Panc1 (cell line): ENCODE measurements at regions not wholly inside any gene's neighbourhood (a gene's known extent, or its start where the extent isn't known, plus 50 kb on each side); places are given as distances from the start of the nearest gene placed in this dataset.

Experiments used
- ATAC-seq: fragments of 200-7000 bp; cut with Tn5 transposase; 2 replicates; pipeline ENCODE4 v1.9.1; 2020; ENCODE audit warnings: mild to moderate bottlenecking, moderate library complexity
- BruUV-seq: library from RNA; stranded (reverse); fragments of 400-500 nt; replicated peaks from 2 replicates; lab custom pipeline; 2021; lab: Mats Ljungman, UMichigan
- CTCF ChIA-PET: fragments of 300-600 bp; sonication (Branson Sonifier 250); formaldehyde crosslinking; loops from one replicate; lab custom pipeline; 2022; ENCODE audit warnings: antibody characterized with exemption; lab: Charles Lee
- POLR2A ChIA-PET: fragments of 300-600 bp; sonication (Branson Sonifier 250); formaldehyde crosslinking; loops from one replicate; lab custom pipeline; 2022; ENCODE audit warnings: antibody characterized with exemption; lab: Charles Lee
- DNase-seq: peaks from one replicate; pipeline ENCODE4 v3.0.0-alpha.2; 2010; ENCODE audit warnings: low read depth, low spot score
- H3K27ac ChIP-seq: 2 replicates; pipeline ENCODE4 v1.5.1; 2011; ENCODE audit warnings: mild to moderate bottlenecking, low read length, inconsistent platforms
- H3K27me3 ChIP-seq: fragments of 200-500 bp; sonication (Bioruptor generic); 2 replicates; pipeline ENCODE4 v1.6.0; 2014; ENCODE audit warnings: low read length, inconsistent platforms; ENCODE audit not compliant: control insufficient read depth, insufficient read depth
- H3K36me3 ChIP-seq: fragments of 200-500 bp; sonication (Bioruptor generic); 2 replicates; pipeline ENCODE4 v1.5.1; 2014; ENCODE audit warnings: inconsistent platforms, mild to moderate bottlenecking, low read length, moderate library complexity; ENCODE audit not compliant: control insufficient read depth, insufficient read depth
- H3K4me1 ChIP-seq: 2 replicates; pipeline ENCODE4 v1.5.1; 2011; ENCODE audit warnings: inconsistent platforms, mild to moderate bottlenecking, low read length, moderate library complexity; ENCODE audit not compliant: control insufficient read depth, insufficient read depth
- H3K4me3 ChIP-seq, 2 experiments: 2 replicates each; pipeline ENCODE4 v1.5.1; 2011 to 2012; ENCODE audit warnings: low read depth in 2 of 2, low read length in 2 of 2, mild to moderate bottlenecking in 2 of 2, inconsistent platforms in 1 of 2, moderate library complexity in 1 of 2
- H3K9me3 ChIP-seq: fragments of 200-500 bp; sonication (Bioruptor generic); 2 replicates; pipeline ENCODE4 v1.5.1; 2014; ENCODE audit warnings: low read depth, mild to moderate bottlenecking, inconsistent platforms, low read length, moderate library complexity; ENCODE audit not compliant: control insufficient read depth, insufficient read depth
- POLR2AphosphoS5 ChIP-seq: IDR thresholded peaks from 2 replicates; pipeline ENCODE4 v1.6.1; 2012; ENCODE audit warnings: mild to moderate bottlenecking, low read depth, low read length, moderate library complexity
- REST ChIP-seq, 2 experiments: IDR thresholded peaks; 2 replicates each; pipeline ENCODE4 v1.6.1; 2011 to 2012; ENCODE audit warnings: low read depth in 2 of 2, control low read depth in 1 of 2, low read length in 1 of 2, mild to moderate bottlenecking in 1 of 2, moderate library complexity in 1 of 2; ENCODE audit not compliant: insufficient read depth in 1 of 2
- SIN3A ChIP-seq: IDR thresholded peaks from 2 replicates; pipeline ENCODE4 v1.6.1; 2012; ENCODE audit warnings: low read depth, mild to moderate bottlenecking, low read length, moderate library complexity, borderline replicate concordance; ENCODE audit not compliant: insufficient read depth
- TCF7L2 ChIP-seq: IDR thresholded peaks from 2 replicates; pipeline ENCODE4 v1.6.1; 2011; ENCODE audit warnings: mild to moderate bottlenecking, low read depth, low read length, inconsistent platforms
- in situ Hi-C: cut with HindIII; loops from 2 replicates; pipeline ENCODE4 v1.10.0; 2016; ENCODE audit warnings: low sequenced_read_pairs, low pct_unique_long_range_greater_than_20kb
- intact Hi-C: fragments of 100-400 bp; cut with micrococcal nuclease; formaldehyde crosslinking; loops from one replicate; pipeline ENCODE4 v1.10.0; 2022; ENCODE audit not compliant: unreplicated experiment
- TF ChIP-seq, protein P1 (sequence below): fragments of 450-650 bp; IDR thresholded peaks from 2 replicates; pipeline ENCODE4 v1.5.1; 2017; ENCODE audit warnings: mild to moderate bottlenecking

GRCh38 chr13:70945506-70945905, 837.3 kb upstream of the KLHL1 start:
- no peak for ATAC-seq
- no peaks in the 10 kb centered on the region for H3K36me3 ChIP-seq
- H3K27me3 ChIP-seq = no peaks in the 10 kb centered on the region
- H3K4me1 ChIP-seq = no peaks in the 10 kb centered on the region
- no peaks in the 10 kb centered on the region for H3K9me3 ChIP-seq
- DNase-seq = no peak
- POLR2A ChIA-PET = no interaction called here
- no peak overlapping the region for H3K27ac ChIP-seq
- intact Hi-C loops = no loop called here
- CTCF ChIA-PET = no interaction called here
- no peak for TF ChIP-seq SIN3A
- no peak for TF ChIP-seq TCF7L2
- TF ChIP-seq POLR2AphosphoS5 = no peak
- no peak for TF ChIP-seq REST (IDR thresholded peaks at IDR 0.05; ENCODE audit: insufficient read depth in 1 of 2, low read depth in 2 of 2, low read length in 1 of 2)
- in situ Hi-C loops = no loop called here
- H3K4me3 ChIP-seq = no peak overlapping the region
- no TSS peak for BruUV-seq

- no TSS peak for BruUV-seq
- no peaks in the 10 kb centered on the region for H3K9me3 ChIP-seq
- no peaks in the 10 kb centered on the region for H3K27me3 ChIP-seq
- intact Hi-C loops (no loop called here), in situ Hi-C loops (no loop called here)
- no peak for ATAC-seq
- no peak overlapping the region for H3K4me3 ChIP-seq
- no peaks in the 10 kb centered on the region for H3K4me1 ChIP-seq
- POLR2A ChIA-PET = no interaction called here
- DNase-seq = no peak
- H3K36me3 ChIP-seq = no peaks in the 10 kb centered on the region
- no peak for TF ChIP-seq POLR2AphosphoS5
- no peak for TF ChIP-seq REST (IDR thresholded peaks at IDR 0.05; ENCODE audit: insufficient read depth in 1 of 2, low read depth in 2 of 2, low read length in 1 of 2)
- TF ChIP-seq, protein P1, sequence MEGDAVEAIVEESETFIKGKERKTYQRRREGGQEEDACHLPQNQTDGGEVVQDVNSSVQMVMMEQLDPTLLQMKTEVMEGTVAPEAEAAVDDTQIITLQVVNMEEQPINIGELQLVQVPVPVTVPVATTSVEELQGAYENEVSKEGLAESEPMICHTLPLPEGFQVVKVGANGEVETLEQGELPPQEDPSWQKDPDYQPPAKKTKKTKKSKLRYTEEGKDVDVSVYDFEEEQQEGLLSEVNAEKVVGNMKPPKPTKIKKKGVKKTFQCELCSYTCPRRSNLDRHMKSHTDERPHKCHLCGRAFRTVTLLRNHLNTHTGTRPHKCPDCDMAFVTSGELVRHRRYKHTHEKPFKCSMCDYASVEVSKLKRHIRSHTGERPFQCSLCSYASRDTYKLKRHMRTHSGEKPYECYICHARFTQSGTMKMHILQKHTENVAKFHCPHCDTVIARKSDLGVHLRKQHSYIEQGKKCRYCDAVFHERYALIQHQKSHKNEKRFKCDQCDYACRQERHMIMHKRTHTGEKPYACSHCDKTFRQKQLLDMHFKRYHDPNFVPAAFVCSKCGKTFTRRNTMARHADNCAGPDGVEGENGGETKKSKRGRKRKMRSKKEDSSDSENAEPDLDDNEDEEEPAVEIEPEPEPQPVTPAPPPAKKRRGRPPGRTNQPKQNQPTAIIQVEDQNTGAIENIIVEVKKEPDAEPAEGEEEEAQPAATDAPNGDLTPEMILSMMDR = no peak
- no peak for TF ChIP-seq TCF7L2
- TF ChIP-seq SIN3A = no peak
- CTCF ChIA-PET = no interaction called here
- H3K27ac ChIP-seq = no peak overlapping the region
Observed at GRCh38 chr13:70941454-70941853, 833.2 kb upstream of the KLHL1 start.
